ENCODE measurements at regions not wholly inside any gene's neighbourhood (a gene's known extent, or its start where the extent isn't known, plus 50 kb on each side); places are given as distances from the start of the nearest gene placed in this dataset.

DNA sequence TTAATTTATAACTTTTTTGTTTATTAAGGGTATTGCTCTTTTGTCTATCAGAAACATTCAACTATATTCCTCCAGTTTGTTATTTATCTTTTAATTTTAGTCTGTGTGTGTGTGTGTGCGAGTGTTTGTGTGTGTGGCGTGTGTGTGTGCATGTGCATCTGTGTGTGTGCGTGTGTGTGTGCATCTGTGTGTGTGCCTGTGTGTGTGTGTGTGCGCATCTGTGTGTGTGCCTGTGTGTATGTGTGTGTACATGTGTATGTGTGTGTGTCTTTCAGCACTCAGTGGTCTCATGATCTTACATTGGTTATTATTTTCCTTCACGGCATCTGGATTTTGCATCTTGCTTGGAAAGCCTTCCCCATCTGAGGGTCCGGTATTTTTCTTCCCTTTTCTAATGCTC is 281.1 kb upstream of the RTL1 start:
- no peak for DNase-seq

DNA sequence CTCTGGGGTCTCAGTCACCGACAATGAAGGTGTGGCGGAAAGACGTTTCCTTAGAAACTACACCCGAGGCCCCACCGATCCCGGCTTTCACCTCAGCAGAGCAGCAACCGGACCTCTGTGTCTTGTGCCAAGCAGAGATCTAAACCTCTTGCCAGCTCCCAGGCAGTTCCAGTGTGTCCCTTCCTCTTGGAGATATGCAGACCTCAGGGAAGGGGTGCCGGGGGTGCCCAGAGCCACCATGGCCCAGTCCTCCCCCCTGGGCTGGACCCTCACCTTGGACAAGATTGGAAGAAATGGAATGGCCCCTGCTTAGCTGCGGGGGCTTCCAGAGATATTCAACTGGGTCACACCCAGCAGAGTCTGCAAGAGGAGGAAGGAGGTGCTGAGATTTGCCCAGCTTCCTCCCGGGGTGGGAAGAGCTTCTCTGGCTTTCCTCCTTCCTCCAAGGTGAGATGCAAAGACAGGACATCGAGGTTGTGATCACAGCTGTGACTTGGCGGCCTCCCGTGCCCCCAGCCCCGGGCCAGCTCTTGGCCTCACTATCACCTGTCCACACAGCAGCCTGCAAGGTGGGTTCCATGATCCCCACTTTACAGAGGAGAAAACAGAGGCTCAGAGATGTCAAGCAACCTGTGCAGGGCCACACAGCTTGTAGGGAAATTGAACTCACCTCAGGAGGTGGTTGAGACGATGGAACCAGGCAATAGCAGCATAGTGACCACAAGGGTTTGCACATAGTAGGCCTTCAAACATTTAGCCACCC is 281.7 kb upstream of the RTL1 start:
- no peak for DNase-seq

DNA sequence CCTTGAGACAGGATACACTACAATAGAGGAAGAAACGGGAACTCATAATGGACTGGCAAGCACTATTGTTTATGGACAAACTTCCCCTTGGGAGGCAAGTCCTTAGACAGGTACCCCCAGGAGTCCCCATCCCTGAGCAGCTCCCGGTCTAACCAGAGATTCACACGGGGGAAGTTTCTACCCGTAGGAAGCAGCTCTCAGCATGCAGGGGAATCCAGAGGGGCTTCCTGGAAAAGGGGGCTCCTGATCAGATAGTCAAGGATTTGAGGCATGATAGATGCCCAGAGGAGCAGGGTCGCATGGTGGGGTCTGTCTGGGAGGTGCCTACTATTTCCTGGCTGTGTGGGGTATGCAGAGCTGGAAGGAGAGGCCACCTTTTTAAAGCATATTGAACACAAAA is 282.4 kb upstream of the RTL1 start:
- no peak for DNase-seq

DNA sequence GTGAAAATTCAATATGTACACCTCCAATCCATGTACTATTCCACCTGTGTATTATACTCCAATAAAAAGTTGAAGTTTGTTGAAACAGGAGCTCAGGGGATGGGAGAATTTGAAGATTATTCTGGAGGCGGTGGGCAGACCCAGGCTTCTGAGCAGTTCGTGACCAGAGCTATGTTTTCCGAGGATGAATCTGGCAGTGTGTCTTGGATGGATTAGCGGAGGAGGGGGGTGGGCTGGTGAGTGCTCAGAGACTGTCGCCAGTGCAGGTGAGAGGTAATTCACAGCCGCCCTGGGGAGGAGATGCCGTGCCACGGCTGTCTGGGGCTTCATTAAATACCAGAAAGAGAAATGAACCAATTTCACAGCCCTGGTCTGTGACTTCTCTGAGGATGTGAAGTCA is 283.0 kb upstream of the RTL1 start:
- no peak for DNase-seq

DNA sequence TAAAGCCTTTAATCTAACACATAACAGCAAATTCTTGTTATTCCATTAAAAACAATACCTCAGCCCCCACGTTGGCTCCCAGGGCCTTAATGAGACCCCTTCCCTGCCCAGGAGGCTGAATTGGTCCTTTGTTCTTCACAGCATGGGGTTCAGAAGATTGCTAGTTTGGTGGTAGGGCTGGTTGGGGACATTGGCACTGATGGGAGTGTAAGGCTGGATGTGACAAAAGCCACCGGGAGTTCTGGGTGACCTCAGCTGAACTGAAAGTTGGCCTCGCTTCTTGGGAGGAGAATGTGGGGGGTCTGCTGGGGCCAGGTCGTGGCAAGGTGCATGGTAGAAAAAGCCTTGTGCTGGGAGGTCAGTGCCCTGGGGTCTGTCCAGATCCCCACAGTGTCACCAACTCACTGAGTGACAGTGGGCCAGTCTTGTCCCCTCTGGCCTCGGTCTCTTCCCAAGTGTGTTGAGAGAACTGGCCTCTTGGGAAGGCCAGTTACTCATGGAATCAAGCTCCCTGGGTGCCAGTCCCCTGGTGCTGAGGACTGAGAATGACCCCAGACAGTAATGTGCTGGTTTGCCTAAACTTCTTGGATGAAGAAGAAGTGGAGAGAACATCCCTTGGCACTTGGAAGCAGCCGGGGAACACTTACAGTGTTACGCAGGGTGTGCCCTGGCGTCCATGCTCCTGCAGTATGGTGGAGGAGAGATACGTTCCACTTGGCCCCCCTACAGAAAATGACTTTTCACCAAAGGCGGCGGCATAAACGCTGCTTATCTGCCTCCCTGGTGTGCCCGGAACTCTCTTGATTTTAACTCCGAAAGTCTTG is 283.7 kb upstream of the RTL1 start:
- no peak for DNase-seq

DNA sequence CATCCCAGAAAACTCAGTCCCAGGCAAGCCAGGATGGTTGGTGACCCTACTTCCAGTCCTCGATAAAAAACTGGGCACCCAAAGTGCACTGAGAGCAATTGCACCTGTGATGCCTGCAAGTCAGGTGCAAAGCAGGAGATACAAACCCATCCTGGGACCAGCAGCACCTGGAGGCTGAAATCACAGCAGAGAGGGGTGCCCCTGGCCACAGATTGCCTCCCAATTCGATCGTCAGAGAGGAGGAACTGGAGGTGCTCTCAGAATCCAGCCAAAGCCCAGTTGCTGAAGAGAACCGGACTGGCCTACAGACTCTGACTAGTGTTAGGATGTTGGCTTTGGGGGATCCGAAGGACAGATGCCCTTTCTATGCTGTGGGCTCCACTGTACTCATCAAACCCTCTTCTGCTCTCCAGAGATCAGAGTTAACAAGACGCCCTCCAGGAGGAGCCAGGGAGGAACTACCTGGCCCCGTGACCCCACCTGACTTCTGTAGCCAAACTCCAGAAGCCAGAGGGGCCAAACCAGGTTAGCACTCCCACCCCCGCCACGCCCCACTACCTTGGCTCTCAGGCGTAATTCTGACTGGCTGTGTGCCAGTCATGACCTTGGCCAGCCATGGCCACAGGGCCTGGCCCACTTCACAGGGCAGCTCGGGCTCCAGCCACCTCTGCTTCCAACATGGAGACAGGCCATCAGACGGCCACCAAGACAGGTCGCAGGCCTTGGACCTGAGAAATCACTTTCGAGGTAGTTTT is 284.5 kb upstream of the RTL1 start:
- DNase-seq, result no peak

DNA sequence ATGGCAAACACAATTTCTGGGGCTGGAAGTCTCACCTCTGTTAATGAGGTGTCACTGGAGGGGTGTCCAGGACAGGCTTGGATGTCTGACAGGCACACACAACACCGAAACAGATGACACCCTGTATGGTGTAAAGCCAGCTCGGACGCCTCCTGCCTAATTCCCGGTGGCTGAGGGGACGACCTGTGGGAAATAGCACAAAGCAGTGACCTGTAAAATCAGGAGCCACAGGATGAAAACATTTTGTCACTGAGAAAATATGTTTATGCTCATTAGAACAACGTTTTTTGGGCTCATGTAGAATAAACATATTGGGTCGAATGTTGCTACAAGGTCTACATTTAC is 285.0 kb upstream of the RTL1 start:
- no peak for DNase-seq

DNA sequence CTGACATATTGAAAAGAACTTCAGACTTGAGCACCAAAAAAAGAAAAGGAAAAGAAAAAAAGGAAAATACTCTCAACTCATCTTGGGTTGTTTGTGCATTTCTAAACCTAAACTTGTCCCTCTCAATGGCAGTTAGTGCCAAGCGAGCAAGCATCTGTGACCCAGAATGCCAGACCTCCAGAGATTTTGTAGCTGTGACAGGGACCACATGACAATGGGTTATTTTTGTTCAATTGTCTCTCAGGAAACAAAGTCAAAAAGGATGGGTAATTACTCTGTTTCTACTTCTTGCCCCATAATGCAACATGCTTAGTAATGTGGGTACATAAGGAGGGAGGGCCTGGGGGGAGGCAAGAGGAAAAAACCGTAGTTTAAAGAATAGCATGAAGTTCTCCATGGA is 285.7 kb upstream of the RTL1 start:
- no peak for DNase-seq

DNA sequence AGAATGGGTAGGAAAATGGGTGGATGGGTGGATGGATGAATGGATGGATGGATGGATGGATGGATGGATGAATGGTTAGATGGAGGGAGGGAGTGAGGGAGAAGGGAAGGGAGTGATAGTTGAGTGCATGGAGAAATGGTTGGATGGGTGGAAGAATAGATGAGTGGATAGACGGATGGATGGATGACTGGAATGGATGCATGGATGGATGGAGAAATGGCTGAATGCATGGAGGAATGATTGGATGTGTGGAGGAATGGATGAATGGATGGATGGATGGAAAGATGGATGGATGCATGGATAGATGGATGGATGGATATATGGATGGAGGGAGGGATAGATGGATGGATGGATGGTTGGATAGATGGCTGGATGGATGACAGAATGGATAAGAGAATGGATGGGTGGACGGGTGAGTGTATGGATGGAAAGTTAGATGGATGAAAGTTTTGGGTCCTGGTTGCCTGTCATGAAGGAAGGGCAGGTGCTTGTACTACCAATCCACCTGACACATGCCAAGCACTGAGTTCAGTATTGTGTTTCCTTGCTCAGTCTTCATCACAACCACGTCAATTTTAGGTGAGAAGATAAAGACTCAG is 286.5 kb upstream of the RTL1 start:
- no peak for DNase-seq

DNA sequence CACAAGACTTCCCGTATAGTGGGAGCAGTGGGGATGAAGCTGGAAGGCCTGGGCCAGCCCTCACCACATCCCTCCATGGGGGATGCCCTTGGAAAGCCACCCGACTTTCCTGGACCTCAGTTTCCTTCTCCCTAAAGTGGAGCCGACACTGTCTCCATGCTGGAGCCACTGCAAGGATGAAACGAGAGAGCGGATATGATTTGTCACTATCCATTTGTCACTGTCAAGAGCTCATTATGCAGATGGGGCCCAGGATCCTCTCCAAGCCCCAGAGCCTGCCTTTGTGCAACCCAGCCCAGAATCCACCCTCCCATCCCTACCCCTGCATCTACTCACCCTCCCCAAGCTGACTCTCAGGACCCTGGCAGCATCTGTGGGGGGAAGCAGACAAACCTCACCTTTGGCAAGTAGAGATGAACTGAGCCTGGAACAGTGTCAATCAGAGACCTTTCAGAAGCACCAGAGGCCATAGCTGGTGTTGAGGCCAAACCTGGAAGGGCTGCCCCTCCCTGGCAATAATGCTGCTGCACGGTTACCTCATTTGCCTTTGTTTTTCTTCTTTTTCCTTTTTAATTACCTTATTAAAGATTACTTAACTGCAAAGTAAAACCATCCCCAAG is 287.7 kb upstream of the RTL1 start:
- DNase-seq, result no peak

DNA sequence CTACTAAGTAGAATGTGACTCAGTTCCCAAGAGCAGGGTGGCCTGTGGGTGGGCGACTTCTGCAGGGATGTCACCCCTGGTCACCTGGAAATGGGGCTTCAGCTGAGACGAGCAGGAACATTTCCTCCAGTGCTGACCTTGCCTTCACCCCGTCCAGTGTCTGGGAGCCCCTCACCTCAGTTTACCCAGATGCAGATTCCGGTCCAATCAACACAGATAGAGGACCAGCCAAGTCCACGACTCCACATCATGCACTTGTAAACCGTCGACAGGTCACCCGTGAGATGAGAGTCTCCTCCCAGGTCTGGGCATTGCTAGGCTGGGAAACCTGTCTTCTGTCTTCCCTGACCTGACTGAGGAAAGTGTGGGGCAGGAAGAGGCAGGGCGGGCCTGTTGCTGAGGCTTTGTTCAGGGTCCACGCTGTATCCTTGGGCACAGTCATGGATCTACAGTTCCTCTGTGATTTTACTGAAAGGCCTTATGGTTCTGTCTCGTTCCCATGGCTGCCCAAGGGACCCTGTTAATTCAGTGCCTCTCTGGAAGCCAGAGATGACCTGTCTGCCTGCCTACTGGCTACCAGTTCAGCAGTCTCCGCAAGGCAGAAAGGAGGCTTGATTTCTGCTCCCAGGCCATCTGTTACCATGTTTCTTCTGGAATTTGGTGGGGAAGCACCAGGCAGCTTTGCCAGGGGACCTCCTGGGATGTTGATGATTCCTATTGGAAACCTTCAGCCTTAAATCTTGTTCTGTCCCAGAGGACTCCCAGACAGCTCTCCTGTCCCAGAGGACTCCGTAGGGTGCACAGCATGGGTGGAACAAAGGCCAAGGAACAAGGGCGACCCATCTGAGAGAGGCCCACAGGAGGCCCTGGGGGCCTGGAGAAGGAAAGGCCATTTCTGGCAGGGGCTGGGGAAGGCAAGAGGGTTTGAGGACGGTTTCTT is 288.5 kb upstream of the RTL1 start:
- DNase-seq, result no peak

DNA sequence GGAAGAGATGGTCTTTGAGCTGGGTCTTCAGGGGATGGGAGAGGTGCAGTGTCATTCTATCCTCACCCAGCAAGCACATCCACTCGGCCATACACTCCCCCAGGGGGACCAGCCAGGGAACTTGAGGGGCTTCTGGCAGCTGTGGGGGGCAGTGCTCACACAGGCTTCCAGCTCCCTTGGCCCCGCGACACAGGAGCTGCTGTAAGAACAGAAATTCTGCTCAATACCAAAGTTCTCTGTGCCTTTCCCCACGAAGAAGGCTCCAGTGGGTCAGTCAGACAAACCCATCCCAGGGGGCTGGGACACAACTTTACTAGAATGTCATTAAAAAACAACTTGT is 289.1 kb upstream of the RTL1 start:
- no peak for DNase-seq

DNA sequence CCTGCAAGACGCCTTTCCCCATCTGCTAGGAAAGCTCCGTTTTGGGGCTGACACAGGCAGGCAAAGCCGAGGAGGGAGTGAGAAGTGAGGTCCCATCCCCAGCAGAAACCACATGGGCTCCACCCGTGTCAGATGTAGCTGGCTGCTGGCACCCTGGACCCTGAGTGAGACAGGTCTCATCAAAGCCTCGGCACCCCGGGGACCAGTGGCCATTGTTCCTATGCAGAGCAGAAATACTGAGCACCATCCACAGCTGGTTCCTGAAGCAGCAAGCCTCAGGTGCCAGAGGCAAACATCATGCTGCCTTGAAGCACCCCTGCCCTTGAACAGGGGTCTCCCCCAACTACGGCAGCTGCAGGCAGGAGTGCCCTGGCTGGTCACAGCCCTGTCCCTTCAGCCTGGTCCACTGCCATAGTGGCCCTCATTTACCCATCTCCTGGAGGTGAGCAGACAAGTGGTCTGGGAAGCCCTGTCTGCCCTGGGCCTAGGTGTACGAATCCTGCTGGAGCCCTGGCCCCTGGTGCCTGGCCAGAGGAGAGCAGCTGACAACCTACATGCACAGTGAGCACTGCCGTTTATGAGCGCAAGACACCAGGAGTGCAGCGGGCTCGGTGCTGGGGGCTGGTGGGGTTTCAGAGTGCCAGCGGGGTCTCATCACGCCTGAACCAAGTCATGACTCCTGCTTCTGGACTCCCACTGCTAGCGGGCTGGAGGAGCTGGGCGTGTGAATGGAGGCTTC is 289.8 kb upstream of the RTL1 start:
- no peak for DNase-seq

DNA sequence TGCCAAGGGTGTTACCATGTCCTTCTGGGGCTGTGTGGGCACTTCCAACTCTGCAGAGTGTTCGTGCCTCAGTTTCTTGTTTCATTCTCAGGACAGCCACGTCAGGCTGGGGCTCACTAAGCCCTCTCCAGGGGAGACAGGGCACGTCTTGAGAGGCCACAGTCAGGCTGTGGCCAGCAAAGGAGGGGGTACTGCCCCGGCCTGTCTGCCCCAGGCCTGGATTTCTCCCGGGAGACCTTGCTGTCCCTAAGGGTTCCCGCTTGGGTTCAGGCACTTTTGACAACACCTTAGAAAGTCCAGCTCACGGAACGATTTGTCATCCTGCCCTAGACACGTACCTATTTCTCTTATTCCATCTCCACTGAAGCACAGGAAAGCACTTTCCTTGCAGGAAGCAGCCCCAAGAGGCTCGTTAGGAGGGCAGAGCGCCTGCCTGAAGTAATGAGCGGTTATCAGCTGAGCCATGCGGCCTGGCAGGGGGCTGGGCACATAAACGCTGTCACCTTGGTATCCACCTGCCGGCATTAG is 290.4 kb upstream of the RTL1 start:
- DNase-seq, result no peak

DNA sequence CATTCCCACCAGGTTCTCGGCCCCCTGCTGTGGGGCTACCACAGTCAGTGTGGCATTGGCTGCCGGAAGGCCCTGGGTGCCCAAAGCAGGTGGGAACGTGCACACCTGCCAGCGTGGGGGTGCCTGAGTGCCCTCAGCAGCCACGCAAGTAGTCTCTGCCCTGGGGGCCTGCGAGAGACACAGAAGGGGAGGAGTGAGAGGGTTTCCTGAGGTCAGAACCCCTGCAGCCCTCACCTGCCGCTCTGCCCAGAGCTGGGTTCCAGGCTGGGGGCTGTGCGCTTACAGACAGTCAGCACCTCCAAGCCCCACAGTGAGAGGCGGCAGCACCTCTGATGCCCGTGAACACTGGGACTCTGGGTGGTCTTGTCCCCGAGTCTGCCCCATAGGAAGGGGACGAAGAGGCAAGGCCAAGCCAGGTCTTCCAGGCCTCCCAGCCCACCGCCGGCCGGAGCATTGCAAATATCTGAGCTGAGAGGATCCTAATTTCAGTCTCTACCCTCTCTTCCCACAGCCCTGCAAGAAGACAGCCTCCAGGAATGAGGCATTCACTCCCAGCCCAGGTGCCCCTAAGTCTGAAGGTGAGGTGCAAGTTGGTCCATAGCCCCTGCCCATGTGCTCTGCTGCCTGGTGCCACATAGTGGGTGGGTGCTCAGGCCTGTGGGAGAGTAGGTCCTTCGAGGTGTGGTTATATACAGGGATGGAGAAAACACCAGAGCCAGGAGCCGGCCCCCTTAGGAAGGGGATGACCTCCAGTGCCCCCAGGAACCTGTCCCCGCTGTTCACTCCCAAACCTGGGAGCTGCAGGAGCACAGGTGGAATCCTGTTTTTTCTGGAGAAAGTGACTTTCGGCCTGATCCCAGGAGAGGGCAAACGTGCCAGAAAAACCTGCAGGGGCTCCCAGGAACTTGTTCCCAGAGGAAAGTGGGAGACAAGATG is 291.1 kb upstream of the RTL1 start:
- no peak for DNase-seq

DNA sequence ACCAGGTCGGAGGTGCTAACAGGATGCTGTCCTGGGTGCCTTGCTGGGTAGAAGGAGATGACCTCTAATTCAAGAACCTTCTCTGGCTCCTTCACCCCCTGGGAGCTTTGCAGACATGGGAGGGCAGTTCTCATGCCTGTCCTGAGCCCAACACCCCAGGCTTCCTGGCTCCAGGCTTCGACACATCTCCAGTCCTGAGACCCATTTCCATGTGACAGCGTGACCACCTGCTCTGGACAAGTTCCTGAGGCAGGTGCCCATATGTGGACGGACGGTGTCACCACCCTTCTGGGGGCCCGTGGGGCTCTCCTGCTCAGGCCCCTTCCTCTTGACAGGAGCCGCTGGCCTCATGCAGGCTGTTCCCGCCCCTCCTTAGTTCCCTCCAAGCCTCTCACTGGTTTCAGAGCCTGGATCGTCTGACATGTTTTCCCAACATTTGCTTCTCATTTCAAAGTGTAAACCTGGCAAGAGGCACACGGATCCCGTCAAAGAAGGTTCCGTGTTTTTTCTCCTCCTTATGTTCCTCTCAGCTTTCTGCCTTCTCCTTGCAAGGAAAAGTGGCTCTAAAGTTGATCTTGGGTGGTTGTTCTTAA is 291.9 kb upstream of the RTL1 start:
- DNase-seq, result no peak

DNA sequence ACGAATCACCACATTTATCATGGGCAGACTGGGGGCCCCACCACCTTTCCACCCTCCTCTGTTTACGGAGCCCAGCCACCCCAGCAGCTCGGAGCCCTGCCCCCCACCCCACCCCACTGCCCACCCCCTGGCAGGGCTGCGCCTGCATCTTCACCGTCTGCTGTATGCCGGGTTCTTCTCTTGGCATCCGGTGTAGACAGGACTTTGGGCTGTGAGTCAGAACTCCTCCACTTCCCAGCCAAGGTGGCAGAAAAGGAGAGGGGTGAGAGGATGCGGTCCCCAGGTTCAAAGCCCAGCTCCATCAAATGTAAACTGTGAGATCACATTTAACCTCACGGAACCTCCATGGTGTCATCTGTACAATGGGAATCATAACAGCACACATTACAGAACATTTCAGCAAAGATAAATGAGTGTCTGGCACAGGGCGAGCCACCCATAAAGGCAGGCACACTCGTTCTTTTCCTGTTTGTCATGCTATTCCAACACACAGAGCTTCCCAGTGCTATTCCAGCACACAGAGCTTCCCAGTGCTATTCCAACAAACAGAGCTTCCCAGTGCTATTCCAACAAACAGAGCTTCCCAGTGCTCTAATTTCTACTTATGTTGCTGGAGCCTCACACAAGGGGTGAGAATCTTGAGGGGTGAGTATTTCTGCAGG is 292.7 kb upstream of the RTL1 start:
- no peak for DNase-seq

DNA sequence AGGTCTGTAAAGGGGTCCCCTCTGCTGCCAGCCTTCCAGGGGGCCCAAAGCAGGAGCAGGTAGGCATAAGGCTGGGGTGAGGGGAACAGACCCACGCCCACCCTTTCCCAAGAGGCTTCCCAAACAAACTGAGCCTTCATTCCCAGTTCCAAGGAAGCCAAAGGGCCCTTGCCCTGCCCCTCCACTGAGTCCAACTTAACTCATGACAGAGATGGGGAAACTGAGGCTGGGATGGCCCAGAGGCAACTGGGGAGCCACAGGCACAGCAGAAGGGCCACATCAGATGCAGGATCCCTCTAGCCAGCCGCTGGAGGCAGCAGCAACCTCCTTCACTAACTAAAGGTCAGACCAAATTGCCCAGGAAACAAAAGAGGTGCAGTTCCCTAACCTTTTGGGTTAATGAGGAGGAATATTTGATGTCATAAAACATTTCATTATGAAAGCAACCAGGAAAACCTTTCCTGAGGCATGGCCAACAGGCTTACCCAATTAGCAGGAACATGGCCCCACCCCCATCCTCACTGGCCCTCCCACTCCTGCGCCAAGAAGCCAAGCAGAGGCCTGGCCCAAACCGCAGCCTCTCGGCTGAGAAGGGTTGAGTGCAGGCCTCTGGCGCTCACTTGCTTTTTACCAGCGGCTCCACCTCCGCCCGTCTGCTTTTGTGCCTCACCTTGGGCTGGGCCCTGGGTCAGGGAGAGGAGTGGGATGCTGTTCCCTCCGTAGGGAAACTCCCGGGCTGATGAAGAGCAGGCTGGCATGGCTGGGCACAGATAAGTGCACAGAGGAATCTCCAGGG is 293.5 kb upstream of the RTL1 start:
- DNase-seq, result no peak

Measured in NCI-H2029 (cell line).